ENCODE measurements at regions not wholly inside any gene's neighbourhood (a gene's known extent, or its start where the extent isn't known, plus 50 kb on each side); places are given as distances from the start of the nearest gene placed in this dataset.

DNA sequence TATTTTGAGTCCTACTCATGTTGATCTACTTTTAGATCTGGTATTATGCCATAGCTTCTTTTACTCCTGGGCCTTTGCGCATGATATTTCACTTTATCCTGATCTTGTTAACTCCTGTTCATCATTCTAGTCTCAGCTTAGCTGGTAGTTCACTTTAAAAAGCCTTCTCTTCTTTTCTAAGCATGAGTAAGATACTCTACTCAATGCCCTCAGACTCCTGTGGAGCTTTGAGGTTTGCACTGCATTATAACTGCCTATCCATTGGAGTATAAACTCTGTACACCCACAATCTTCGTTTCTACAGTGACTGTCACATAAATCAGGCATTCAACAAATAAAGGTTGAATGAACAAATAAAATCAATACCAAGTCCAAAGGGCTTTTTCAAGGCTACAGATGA lies 357.9 kb upstream of the KCNH8 start:
- TF ChIP-seq, protein P1, sequence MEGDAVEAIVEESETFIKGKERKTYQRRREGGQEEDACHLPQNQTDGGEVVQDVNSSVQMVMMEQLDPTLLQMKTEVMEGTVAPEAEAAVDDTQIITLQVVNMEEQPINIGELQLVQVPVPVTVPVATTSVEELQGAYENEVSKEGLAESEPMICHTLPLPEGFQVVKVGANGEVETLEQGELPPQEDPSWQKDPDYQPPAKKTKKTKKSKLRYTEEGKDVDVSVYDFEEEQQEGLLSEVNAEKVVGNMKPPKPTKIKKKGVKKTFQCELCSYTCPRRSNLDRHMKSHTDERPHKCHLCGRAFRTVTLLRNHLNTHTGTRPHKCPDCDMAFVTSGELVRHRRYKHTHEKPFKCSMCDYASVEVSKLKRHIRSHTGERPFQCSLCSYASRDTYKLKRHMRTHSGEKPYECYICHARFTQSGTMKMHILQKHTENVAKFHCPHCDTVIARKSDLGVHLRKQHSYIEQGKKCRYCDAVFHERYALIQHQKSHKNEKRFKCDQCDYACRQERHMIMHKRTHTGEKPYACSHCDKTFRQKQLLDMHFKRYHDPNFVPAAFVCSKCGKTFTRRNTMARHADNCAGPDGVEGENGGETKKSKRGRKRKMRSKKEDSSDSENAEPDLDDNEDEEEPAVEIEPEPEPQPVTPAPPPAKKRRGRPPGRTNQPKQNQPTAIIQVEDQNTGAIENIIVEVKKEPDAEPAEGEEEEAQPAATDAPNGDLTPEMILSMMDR (tag by site-specific recombination; IDR thresholded peaks at IDR 0.05), result no peak
- TF ChIP-seq ZNF560 (tag by site-specific recombination; IDR thresholded peaks at IDR 0.05; ENCODE audit: borderline replicate concordance), result no peak
- TF ChIP-seq PBX3 (CRISPR knock-in tag; IDR thresholded peaks at IDR 0.05), result no peak
- TF ChIP-seq ELK4 (IDR thresholded peaks at IDR 0.05; ENCODE audit: borderline replicate concordance, low read depth, low read length), result no peak
- TF ChIP-seq, protein P2, sequence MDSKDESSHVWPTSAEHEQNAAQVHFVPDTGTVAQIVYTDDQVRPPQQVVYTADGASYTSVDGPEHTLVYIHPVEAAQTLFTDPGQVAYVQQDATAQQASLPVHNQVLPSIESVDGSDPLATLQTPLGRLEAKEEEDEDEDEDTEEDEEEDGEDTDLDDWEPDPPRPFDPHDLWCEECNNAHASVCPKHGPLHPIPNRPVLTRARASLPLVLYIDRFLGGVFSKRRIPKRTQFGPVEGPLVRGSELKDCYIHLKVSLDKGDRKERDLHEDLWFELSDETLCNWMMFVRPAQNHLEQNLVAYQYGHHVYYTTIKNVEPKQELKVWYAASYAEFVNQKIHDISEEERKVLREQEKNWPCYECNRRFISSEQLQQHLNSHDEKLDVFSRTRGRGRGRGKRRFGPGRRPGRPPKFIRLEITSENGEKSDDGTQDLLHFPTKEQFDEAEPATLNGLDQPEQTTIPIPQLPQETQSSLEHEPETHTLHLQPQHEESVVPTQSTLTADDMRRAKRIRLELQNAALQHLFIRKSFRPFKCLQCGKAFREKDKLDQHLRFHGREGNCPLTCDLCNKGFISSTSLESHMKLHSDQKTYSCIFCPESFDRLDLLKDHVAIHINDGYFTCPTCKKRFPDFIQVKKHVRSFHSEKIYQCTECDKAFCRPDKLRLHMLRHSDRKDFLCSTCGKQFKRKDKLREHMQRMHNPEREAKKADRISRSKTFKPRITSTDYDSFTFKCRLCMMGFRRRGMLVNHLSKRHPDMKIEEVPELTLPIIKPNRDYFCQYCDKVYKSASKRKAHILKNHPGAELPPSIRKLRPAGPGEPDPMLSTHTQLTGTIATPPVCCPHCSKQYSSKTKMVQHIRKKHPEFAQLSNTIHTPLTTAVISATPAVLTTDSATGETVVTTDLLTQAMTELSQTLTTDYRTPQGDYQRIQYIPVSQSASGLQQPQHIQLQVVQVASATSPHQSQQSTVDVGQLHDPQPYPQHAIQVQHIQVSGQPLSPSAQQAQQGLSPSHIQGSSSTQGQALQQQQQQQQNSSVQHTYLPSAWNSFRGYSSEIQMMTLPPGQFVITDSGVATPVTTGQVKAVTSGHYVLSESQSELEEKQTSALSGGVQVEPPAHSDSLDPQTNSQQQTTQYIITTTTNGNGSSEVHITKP (tag by site-specific recombination; IDR thresholded peaks at IDR 0.05), result no peak
- no peak for TF ChIP-seq ZNF155 (tag by site-specific recombination; IDR thresholded peaks at IDR 0.05)
- TF ChIP-seq ZNF654 (tag by site-specific recombination; IDR thresholded peaks at IDR 0.05; ENCODE audit: low read depth), result no peak
- TF ChIP-seq, protein P3, sequence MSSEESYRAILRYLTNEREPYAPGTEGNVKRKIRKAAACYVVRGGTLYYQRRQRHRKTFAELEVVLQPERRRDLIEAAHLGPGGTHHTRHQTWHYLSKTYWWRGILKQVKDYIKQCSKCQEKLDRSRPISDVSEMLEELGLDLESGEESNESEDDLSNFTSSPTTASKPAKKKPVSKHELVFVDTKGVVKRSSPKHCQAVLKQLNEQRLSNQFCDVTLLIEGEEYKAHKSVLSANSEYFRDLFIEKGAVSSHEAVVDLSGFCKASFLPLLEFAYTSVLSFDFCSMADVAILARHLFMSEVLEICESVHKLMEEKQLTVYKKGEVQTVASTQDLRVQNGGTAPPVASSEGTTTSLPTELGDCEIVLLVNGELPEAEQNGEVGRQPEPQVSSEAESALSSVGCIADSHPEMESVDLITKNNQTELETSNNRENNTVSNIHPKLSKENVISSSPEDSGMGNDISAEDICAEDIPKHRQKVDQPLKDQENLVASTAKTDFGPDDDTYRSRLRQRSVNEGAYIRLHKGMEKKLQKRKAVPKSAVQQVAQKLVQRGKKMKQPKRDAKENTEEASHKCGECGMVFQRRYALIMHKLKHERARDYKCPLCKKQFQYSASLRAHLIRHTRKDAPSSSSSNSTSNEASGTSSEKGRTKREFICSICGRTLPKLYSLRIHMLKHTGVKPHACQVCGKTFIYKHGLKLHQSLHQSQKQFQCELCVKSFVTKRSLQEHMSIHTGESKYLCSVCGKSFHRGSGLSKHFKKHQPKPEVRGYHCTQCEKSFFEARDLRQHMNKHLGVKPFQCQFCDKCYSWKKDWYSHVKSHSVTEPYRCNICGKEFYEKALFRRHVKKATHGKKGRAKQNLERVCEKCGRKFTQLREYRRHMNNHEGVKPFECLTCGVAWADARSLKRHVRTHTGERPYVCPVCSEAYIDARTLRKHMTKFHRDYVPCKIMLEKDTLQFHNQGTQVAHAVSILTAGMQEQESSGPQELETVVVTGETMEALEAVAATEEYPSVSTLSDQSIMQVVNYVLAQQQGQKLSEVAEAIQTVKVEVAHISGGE (tag by site-specific recombination; conservative IDR thresholded peaks at IDR 0.05; ENCODE audit: low read depth), result no peak
- no peak for TF ChIP-seq ZNF785 (tag by site-specific recombination; IDR thresholded peaks at IDR 0.05)
- TF ChIP-seq ZFP3 (tag by site-specific recombination; IDR thresholded peaks at IDR 0.05; ENCODE audit: low read depth), result no peak
- no peak for TF ChIP-seq ZNF324 (tag by site-specific recombination; IDR thresholded peaks at IDR 0.05)
- TF ChIP-seq ZIC2 (tag by site-specific recombination; IDR thresholded peaks at IDR 0.05), result no peak

Measured in HEK293 (cell line).